ENCODE measurements at regions not wholly inside any gene's neighbourhood (a gene's known extent, or its start where the extent isn't known, plus 50 kb on each side); places are given as distances from the start of the nearest gene placed in this dataset.

GRCh38 chr2:8402222-8402621 lies 279.6 kb upstream of the ID2 start:
- DNase-seq, result no peak

- DNase-seq, result no peak
Measured at GRCh38 chr2:8403876-8404275, 278.0 kb upstream of the ID2 start.

DNA sequence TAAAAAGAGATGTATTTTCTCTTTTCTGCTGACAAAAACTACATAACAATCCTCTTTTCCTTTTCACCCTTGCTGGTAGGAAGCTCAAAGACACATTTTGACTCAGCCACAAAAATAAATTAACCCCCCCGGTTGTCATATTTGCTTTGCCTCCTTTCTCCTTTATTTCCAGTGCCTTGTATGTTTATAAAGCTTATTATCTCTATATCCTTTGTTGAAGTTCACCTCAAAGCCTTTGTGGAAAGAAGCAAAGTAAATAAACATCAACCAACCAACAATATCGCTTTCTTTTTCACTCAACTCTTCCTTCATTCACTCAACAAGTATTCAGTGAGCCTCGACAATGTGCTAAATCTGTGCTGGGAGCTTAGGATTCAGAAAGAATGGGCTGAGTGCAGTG lies 276.5 kb upstream of the ID2 start:
- no peak for DNase-seq

DNA sequence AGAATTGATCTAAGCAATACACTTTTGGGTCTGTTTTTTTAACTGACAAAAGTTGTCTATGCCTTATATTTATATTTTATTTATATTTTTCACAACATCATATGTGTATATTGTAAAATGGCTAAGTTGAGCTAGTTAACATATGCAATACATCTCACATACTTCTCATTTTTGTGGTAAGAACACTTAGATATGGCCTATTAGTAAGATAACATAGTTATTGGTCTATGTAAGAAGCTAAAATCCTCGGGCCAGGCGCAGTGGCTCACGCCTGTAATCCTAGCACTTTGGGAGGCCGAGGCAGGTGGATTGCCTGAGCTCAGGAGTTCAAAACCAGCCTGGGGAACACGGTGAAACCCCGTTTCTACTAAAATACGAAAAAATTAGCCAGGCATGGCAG lies 275.6 kb upstream of the ID2 start:
- no peak for DNase-seq

DNA sequence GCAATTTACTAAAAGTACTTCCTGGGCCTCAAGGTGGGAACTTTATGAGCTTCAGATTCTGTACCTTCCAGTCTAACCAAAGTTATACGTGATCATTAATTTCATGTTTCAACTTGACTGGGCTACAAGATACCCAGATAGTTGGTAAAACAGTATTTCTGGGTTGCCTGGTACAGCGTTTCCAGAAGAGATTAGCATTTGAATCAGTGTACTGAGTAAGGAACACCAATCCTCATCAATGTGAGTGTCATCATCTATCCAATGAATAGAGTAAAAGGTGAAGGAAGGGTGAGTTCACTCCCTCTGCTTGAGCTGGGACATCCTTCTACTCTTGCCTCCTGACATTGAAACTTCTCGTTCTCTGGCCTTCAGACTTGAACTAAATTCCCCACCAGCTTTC lies 274.5 kb upstream of the ID2 start:
- DNase-seq, result no peak

DNA sequence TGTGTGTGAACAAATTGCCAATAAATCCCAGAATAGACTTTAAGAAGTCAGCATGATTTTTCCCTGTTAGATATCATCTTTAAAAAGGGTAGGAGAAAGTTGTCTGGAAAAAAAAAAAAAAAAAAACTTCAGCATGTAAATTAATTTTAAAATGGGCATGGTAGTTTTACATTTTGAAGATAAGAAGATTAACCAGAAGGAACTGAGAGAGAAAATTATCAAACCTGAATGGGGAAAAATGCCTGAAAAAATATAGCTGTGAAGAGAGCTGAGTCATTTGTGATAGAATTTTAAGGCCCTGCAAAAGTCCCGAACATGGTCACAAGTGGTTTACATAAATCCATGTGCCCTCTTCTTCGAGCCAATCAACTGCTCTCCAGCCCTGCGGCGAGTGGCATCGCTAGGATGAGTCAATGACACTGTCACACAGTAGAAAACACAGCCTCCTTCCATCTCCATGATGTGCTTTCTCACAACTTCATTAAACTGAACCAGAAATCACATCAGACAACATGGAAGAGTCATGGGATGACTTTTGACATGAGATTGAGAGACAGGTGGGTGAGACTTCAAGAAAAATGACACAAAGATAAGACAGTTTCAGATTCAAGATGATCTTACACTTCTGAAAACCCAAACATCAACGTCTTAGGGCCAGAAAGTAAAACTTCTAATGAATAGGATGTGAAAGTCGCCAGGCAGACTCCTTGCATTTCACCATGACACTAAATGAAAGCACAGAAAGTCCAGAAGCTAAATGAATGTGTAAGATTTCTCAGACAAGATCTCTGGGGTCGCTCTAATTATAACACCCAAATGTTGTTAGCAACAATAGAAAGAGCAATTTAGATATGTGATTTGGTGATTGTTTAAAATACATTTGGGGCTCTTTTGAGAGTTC lies 273.0 kb upstream of the ID2 start:
- no peak for DNase-seq

DNA sequence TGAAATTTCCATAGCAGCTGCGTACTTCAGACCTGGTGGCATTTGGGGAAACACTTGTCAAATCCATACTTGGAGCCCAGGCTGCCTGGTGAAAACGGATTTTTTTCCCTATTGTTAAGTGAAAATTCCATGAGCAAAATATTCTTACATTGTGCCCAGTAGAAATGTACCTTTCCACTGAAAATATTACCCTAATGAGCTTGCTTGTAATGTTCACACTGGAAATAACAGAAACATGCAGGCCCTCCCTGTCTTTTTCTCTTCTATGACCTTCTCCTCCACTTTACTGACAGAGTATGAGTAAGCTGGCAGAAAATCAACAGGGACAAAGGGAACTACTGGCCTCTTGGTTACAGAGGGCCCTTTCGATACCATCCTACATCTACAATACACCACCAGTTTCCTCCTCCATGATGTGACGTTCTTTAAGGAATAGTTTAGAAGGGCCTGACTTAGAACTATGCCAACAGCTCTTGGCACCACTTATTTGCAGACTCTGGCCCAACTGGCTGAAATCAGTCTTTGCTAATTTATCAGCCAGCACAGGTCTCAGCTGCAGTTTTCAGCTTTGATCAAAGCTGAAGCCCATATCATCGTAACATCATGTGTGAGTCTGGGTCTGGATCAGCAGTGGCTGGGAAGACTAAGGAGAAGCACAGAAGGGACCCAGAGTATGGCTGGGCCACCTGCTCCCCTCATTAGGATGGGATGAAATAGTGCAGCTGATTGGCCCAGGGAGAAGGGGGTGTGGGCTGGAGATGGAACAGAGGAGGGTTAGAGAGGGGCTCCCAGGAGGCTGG lies 272.2 kb upstream of the ID2 start:
- no peak for DNase-seq

DNA sequence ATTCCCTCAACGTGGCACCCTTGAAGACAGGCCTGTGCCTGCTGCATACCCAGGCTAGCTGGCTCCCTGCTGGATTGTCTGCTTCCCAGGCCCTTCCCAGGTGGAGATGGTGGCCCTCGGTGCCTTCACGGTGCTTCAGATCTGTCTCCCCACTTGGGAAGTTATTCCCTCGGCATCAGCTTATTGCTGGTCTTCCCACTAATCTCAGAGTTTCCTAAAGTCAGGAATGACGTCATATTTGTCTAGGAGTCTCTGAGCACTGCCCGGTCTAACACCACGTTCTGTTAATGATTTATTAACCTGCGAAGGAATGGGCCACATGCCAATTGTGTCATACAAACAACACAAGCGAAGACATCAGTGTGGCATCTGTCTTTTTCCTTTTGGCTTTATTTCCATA lies 269.8 kb upstream of the ID2 start:
- no peak for DNase-seq

GRCh38 chr2:8412586-8412985 lies 269.3 kb upstream of the ID2 start:
- no peak for DNase-seq

DNA sequence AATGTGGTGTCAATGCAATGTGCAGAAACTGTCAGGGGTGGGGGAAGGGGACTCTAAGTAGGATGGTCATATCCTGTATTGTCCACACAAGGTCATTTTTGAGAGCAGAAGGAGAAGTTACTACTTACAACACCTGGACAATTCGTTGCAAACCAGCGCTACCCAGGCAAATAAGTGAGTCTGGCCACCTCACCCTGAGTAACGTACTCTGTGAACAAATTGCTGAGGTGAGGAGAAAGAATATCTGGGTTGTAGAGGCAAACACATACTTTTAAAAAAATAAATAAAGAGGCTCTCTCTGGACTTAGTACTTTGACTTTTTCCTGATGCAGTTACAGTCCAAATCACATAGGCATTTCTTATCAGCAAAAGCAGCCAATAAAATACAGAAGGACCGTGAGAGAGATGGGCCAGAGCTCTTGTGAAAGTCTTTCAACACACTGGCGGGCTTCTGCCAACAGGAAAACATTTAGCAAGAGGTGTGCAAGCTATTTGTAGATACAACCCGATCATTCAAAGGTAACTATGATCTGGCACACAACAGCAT lies 268.2 kb upstream of the ID2 start:
- no peak for DNase-seq

- DNase-seq, result no peak
Measured at GRCh38 chr2:8414946-8415879, 266.6 kb upstream of the ID2 start.

DNA sequence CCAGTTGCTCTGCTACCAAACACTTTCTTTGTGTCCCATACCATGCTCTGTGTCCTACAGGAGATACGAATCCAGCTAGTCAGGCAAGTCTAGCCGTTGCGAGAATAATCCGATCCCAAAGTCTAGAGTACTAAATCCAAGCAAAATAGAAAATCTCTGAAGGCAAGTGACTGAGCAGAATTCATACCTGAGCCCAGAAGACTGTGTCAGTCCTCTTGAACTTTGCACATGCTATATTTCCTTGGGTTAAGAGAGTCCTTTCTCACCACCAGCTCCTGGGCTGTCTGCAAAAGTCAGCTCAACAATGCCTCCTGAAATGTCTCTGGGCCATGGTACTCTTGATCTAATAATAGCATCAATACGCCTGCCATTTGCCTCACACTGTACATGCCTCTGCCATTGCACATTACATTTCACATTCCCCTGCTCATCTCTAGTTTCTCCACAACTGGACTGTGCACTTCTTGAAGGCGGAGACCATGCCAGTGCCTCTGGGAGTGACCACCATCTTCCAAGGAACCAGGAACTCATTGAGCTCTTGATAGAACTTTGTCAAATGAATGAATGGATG lies 265.8 kb upstream of the ID2 start:
- DNase-seq, result no peak

GRCh38 chr2:8416849-8417832 lies 264.7 kb upstream of the ID2 start:
- no peak for DNase-seq

- DNase-seq, result no peak
Measured at GRCh38 chr2:8418721-8419120, 263.1 kb upstream of the ID2 start.

- DNase-seq, result no peak
Measured at GRCh38 chr2:8421658-8422449, 260.0 kb upstream of the ID2 start.

GRCh38 chr2:8422450-8422800 lies 259.4 kb upstream of the ID2 start:
- no peak for DNase-seq

DNA sequence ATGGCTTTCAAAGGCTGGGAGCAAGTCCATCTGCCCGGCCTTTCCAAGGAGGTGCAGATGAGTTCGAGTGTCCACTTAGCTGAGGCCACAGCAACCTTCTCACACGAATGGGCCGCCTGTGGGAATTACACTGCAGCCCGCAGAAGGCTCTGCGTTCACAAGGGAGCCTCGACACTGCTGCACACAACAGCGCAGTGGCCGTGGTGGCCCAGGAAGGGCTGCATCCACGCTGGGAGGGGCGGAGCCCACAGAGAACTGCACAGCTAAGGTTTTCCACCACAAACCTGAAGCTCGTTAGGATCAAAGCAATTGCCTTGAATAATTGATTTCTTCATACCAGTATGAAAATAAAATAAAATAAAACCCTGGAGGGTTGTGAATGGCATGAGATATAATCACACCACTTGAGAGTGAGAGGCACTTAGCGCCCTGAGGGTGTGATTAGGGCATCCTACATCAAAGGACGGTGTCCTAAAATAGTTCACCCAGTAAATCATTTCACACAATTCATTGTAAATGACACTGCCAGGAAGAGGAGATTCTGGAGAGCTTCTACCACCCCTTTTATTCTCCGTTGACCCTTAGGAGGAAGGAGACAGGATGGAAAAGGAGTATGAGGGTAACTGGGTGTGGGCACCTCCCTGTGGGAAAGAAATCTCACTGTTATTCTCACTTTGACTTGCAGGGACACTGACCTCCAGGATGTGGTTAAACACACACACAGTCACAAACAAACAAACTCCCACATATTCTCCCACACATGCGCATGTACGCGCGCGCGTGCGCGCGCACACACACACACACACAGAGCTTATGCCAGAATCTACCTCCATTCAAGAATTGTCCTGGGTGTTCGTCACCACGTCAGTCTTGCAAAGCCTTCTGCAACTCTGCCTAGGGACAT lies 256.6 kb upstream of the ID2 start:
- no peak for DNase-seq

GRCh38 chr2:8426550-8426949 lies 255.3 kb upstream of the ID2 start:
- DNase-seq, result no peak

DNA sequence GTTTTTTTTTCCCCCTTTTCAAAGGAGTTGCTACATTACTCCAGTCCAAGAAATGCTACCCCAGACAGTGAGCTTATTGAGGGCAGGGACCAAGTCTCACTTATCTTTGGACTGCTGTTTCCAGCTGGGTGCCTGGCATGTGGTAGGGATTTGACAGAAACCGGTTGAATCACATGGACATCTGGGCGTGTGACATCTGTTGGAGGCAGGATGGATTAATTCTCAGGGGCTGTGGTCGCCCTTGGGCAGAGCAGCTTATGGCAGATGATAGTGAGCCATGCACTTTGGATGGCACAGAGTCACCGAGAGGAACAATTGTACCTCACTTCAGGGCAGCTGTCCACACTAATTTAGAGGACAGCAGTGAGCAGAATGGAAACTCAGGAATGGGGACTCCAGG lies 254.6 kb upstream of the ID2 start:
- DNase-seq, result no peak
